ENCODE measurements at regions not wholly inside any gene's neighbourhood (a gene's known extent, or its start where the extent isn't known, plus 50 kb on each side); places are given as distances from the start of the nearest gene placed in this dataset.

GRCh38 chr21:43331111-43331961 lies 95.6 kb downstream of the SIK1 start:
- H3K27me3 ChIP-seq (replicated peaks in 1 of 7): peaks cover 0 to 18% (median 0%) of the 10 kb centered on the region in 7 donors
- no peak for DNase-seq
- 83 to 87% (median 87%) methylated on average over 16 to 26 of the region's 26 CpGs for WGBS, 5 donors
- H3K9me3 ChIP-seq: no peaks in the 10 kb centered on the region
- H3K4me1 ChIP-seq: peaks cover 0 to 15% (median 2%) of the 10 kb centered on the region in 6 donors
- H3K27ac ChIP-seq: peak overlapping the region in 2 of 8 donors; percentile 75 to 77
- intact Hi-C loops (cut with DNase I; ENCODE audit: low total_unique reads): no loop called here
- H3K4me3 ChIP-seq: no peak overlapping the region
- TF ChIP-seq POLR2A (IDR thresholded peaks at IDR 0.05) (no peak), POLR2AphosphoS5 (IDR thresholded peaks at IDR 0.05) (no peak), CTCF (IDR thresholded peaks at IDR 0.05 in 8 of 11, conservative IDR thresholded peaks at IDR 0.05 in 3 of 11) (no peak)
- no peaks in the 10 kb centered on the region for H3K36me3 ChIP-seq

GRCh38 chr21:43330306-43330881 lies 96.5 kb downstream of the SIK1 start:
- Histone ChIP-seq H3K4me1 (peaks cover 0 to 24% (median 11%) of the 10 kb centered on the region in 6 donors), H3K9me3 (no peaks in the 10 kb centered on the region), H3K4me3 (no peak overlapping the region), H3K36me3 (no peaks in the 10 kb centered on the region), H3K27me3 (replicated peaks in 1 of 7) (peaks cover 0 to 18% (median 0%) of the 10 kb centered on the region in 7 donors), H3K27ac (no peak overlapping the region)
- no peak for TF ChIP-seq POLR2A (IDR thresholded peaks at IDR 0.05)
- TF ChIP-seq POLR2AphosphoS5 (IDR thresholded peaks at IDR 0.05): no peak
- TF ChIP-seq CTCF (IDR thresholded peaks at IDR 0.05 in 8 of 11, conservative IDR thresholded peaks at IDR 0.05 in 3 of 11): no peak
- DNase-seq: no peak
- intact Hi-C loops (cut with DNase I; ENCODE audit: low total_unique reads): no loop called here
- whole genome bisulfite sequencing, 5 donors: 77 to 95% (median 88%) methylated on average over 7 to 15 of the region's 15 CpGs

DNA sequence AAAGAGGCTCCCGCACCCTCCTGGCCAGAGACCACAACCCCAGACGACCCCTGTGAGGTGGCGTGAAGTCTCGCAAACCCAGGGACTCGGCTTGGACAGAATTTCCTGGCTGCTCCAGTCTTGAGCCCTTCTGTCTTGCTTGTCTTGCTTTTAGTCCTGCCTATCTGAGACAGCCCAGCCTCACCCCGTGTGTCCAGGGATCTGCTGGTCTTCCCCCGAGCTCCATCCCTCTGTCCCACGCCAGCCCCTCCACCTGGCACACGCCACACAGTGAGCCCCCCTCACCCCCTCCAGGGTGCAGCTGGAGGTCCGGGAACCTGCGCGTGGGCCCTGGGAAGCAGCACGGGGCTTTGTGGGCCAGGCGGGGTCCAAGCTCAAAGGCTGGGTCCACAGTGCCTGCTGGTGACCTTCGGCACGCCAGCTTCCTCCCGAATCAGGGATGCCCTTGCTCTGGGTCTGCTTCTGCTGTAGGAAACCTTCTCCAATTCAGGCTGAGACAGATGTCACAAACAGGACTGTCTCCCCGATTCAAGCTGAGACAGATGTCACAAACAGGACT lies 97.1 kb downstream of the SIK1 start:
- no peak overlapping the region for H3K4me3 ChIP-seq
- H3K36me3 ChIP-seq: no peaks in the 10 kb centered on the region
- no peak overlapping the region for H3K27ac ChIP-seq
- 70 to 88% (median 80%) methylated on average over 14 to 18 of the region's 18 CpGs for WGBS, 5 donors
- TF ChIP-seq CTCF (IDR thresholded peaks at IDR 0.05 in 8 of 11, conservative IDR thresholded peaks at IDR 0.05 in 3 of 11) (no peak), POLR2A (IDR thresholded peaks at IDR 0.05) (no peak), POLR2AphosphoS5 (IDR thresholded peaks at IDR 0.05) (no peak)
- H3K27me3 ChIP-seq (replicated peaks in 1 of 7): peaks cover 0 to 18% (median 0%) of the 10 kb centered on the region in 7 donors
- H3K9me3 ChIP-seq: no peaks in the 10 kb centered on the region
- DNase-seq: no peak
- intact Hi-C loops (cut with DNase I; ENCODE audit: low total_unique reads): no loop called here
- peaks cover 0 to 30% (median 13%) of the 10 kb centered on the region in 6 donors for H3K4me1 ChIP-seq
